ENCODE measurements at regions not wholly inside any gene's neighbourhood (a gene's known extent, or its start where the extent isn't known, plus 50 kb on each side); places are given as distances from the start of the nearest gene placed in this dataset.

GRCh38 chr14:47739541-47739940, 64.1 kb upstream of the MDGA2 start:
- TF ChIP-seq CTCF (conservative IDR thresholded peaks at IDR 0.05 in 1 of 2, IDR thresholded peaks at IDR 0.05 in 1 of 2; ENCODE audit: extremely low read depth in 1 of 2, insufficient read depth in 1 of 2, low read depth in 1 of 2, low read length in 2 of 2) (no peak), EZH2 (IDR thresholded peaks at IDR 0.05; ENCODE audit: borderline replicate concordance, low read length) (no peak)

Data from mammary epithelial cell (primary cell).